HCT116 (cell line): ENCODE measurements at regions not wholly inside any gene's neighbourhood (a gene's known extent, or its start where the extent isn't known, plus 50 kb on each side); places are given as distances from the start of the nearest gene placed in this dataset.

Experiments used
- ATAC-seq: fragments of 200-7000 bp; cut with Tn5 transposase; 2 replicates; pipeline ENCODE4 v1.9.1; 2020; ENCODE audit warnings: mild to moderate bottlenecking, moderate library complexity
- BruUV-seq: library from RNA; stranded (reverse); fragments of 400-500 nt; replicated peaks from 2 replicates; lab custom pipeline; 2021; lab: Mats Ljungman, UMichigan
- CTCF ChIA-PET: fragments of 300-600 bp; sonication (Branson Sonifier 250); formaldehyde crosslinking; loops from one replicate; lab custom pipeline; 2021; ENCODE audit warnings: antibody characterized with exemption; lab: Charles Lee
- POLR2A ChIA-PET: fragments of 300-600, 350-600 bp; sonication (Branson Sonifier 250); formaldehyde crosslinking; loops from one replicate; lab custom pipeline; 2021; ENCODE audit warnings: antibody characterized with exemption; lab: Charles Lee
- RAD21 ChIA-PET, 2 experiments: fragments of 300-600 bp; sonication (Branson Sonifier 250); formaldehyde crosslinking; loops; one replicate each; lab custom pipeline; 2023; ENCODE audit warnings: low total read pairs in 2 of 2; ENCODE audit not compliant: uncharacterized antibody in 2 of 2, unreplicated experiment in 2 of 2, low non-redundant PET in 1 of 2; lab: Charles Lee
- DNase-seq: peaks from one replicate; pipeline ENCODE4 v3.0.0-alpha.2; 2010; ENCODE audit warnings: low read depth, low spot score
- H2AFZ ChIP-seq: fragments of 200-600 bp; shearing (Covaris generic), sonication (generic); 2 replicates; pipeline ENCODE4 v1.6.1; 2017; ENCODE audit warnings: low read depth, mixed run types, mixed read lengths, antibody characterized with exemption, low read length; ENCODE audit not compliant: poor library complexity, severe bottlenecking
- H3K27ac ChIP-seq: 2 replicates; pipeline ENCODE4 v1.5.1; 2012; ENCODE audit warnings: low read depth, low read length
- H3K27me3 ChIP-seq: fragments of 200-600 bp; sonication (generic); 2 replicates; pipeline ENCODE4 v1.6.1; 2016; ENCODE audit warnings: mixed run types, low read length, mixed read lengths; ENCODE audit not compliant: insufficient read depth
- H3K36me3 ChIP-seq, 2 experiments: fragments of 200-500 bp in 1 of 2; fragments of 200-600 bp in 1 of 2; sonication (Bioruptor generic) in 1 of 2; sonication (generic) in 1 of 2; 2 replicates each; pipeline versions ENCODE4 v1.5.1 to v1.6.1; 2014 to 2016; ENCODE audit warnings: low read length in 2 of 2, inconsistent platforms in 1 of 2, mixed read lengths in 1 of 2, mixed run types in 1 of 2; ENCODE audit not compliant: insufficient read depth in 2 of 2, control insufficient read depth in 1 of 2
- H3K4me1 ChIP-seq, 2 experiments: fragments of 200-600 bp in 1 of 2; sonication (generic) in 1 of 2; 2 replicates each; pipeline versions ENCODE4 v1.5.1 to v1.6.1; 2012 to 2017; ENCODE audit warnings: low read length in 2 of 2, inconsistent platforms in 1 of 2, mild to moderate bottlenecking in 1 of 2, mixed read lengths in 1 of 2, mixed run types in 1 of 2, moderate library complexity in 1 of 2; ENCODE audit not compliant: insufficient read depth in 2 of 2, control insufficient read depth in 1 of 2
- H3K4me2 ChIP-seq: fragments of 200-600 bp; sonication (generic); 2 replicates; pipeline ENCODE4 v1.6.1; 2017; ENCODE audit warnings: mixed run types, low read length, mixed read lengths
- H3K4me3 ChIP-seq, 2 experiments: fragments of 200-600 bp in 1 of 2; sonication (generic) in 1 of 2; replicated peaks in 1 of 2; 2 replicates each; pipeline ENCODE4 v1.5.1; 2011 to 2016; ENCODE audit warnings: low read length in 2 of 2, control low read depth in 1 of 2, low read depth in 1 of 2, mild to moderate bottlenecking in 1 of 2, mixed read lengths in 1 of 2, mixed run types in 1 of 2
- H3K79me2 ChIP-seq: fragments of 200-600 bp; sonication (generic); 2 replicates; pipeline ENCODE4 v1.6.1; 2017; ENCODE audit warnings: mild to moderate bottlenecking, mixed run types, low read length, moderate library complexity, mixed read lengths; ENCODE audit not compliant: insufficient read depth
- H3K9ac ChIP-seq: fragments of 200-600 bp; sonication (generic); 2 replicates; pipeline ENCODE4 v1.6.1; 2016; ENCODE audit warnings: low read length, mixed read lengths
- H3K9me2 ChIP-seq: fragments of 200-600 bp; sonication (generic), shearing (Covaris generic); 2 replicates; pipeline ENCODE4 v1.6.1; 2017; ENCODE audit warnings: mixed run types, mild to moderate bottlenecking, moderate library complexity; ENCODE audit not compliant: insufficient read depth
- H3K9me3 ChIP-seq, 2 experiments: fragments of 200-500 bp in 1 of 2; fragments of 200-600 bp in 1 of 2; sonication (Bioruptor generic) in 1 of 2; sonication (generic) in 1 of 2; 2 replicates each; pipeline ENCODE4 v1.6.1; 2014 to 2017; ENCODE audit warnings: low read length in 2 of 2, mixed read lengths in 2 of 2, inconsistent platforms in 1 of 2, low read depth in 1 of 2, mild to moderate bottlenecking in 1 of 2, mixed run types in 1 of 2, moderate library complexity in 1 of 2; ENCODE audit not compliant: control insufficient read depth in 1 of 2, insufficient read depth in 1 of 2
- H4K20me1 ChIP-seq: fragments of 200-600 bp; sonication (generic), shearing (Covaris generic); 2 replicates; pipeline ENCODE4 v1.6.1; 2017; ENCODE audit warnings: mixed run types, mild to moderate bottlenecking, moderate library complexity; ENCODE audit not compliant: insufficient read depth
- CEBPB ChIP-seq: IDR thresholded peaks from 2 replicates; pipeline ENCODE4 v1.6.1; 2012; ENCODE audit warnings: low read depth
- ELF1 ChIP-seq: IDR thresholded peaks from 2 replicates; pipeline ENCODE4 v1.6.1; 2012; ENCODE audit warnings: low read depth, borderline replicate concordance
- EZH2 ChIP-seq: fragments of 200-600 bp; sonication (generic); IDR thresholded peaks from 2 replicates; pipeline ENCODE4 v1.6.1; 2017; ENCODE audit warnings: antibody characterized with exemption, mixed run types
- EZH2phosphoT487 ChIP-seq: fragments of 200-600 bp; IDR thresholded peaks from 2 replicates; pipeline ENCODE4 v1.6.1; 2018; ENCODE audit warnings: antibody characterized with exemption, borderline replicate concordance
- JUND ChIP-seq: IDR thresholded peaks from 2 replicates; pipeline ENCODE4 v1.6.1; 2012
- POLR2AphosphoS5 ChIP-seq: IDR thresholded peaks from 2 replicates; pipeline ENCODE4 v1.6.1; 2011; ENCODE audit warnings: mild to moderate bottlenecking, low read depth, low read length, moderate library complexity
- SP1 ChIP-seq: IDR thresholded peaks from 2 replicates; pipeline ENCODE4 v1.6.1; 2012; ENCODE audit warnings: low read depth
- YY1 ChIP-seq: IDR thresholded peaks from 2 replicates; pipeline ENCODE4 v1.6.1; 2011; ENCODE audit warnings: low read length, low read depth, moderate library complexity, mild to moderate bottlenecking; ENCODE audit not compliant: insufficient replicate concordance; ENCODE audit errors: extremely low read depth
- ZNF274 ChIP-seq: fragments of 200-500 bp; sonication (Bioruptor generic); IDR thresholded peaks from 2 replicates; pipeline ENCODE4 v1.6.1; 2014; ENCODE audit warnings: mild to moderate bottlenecking, low read depth, low read length, inconsistent platforms
- intact Hi-C: fragments of 100-400 bp; cut with micrococcal nuclease; formaldehyde crosslinking; loops from 2 replicates; pipeline ENCODE4 v1.10.0; 2022
- TF ChIP-seq, protein P1 (sequence below): IDR thresholded peaks from 2 replicates; pipeline ENCODE4 v1.6.1; 2011; ENCODE audit warnings: mild to moderate bottlenecking, low read length, moderate library complexity; ENCODE audit not compliant: insufficient replicate concordance; ENCODE audit errors: extremely low read depth

GRCh38 chr15:85890620-85890980 lies 95.9 kb upstream of the KLHL25 start:
- H3K4me2 ChIP-seq: no peak overlapping the region
- no peaks in the 10 kb centered on the region for H3K4me1 ChIP-seq
- no peak overlapping the region for H3K27ac ChIP-seq
- CTCF ChIA-PET: no interaction called here
- DNase-seq (no peak), ATAC-seq (no peak)
- no TSS peak for BruUV-seq
- no peaks in the 10 kb centered on the region for H3K9me3 ChIP-seq
- RAD21 ChIA-PET: no interaction called here
- no peak overlapping the region for H3K4me3 ChIP-seq
- TF ChIP-seq ZNF274 (no peak), EZH2 (no peak), ELF1 (no peak)
- H4K20me1 ChIP-seq: no peaks in the 10 kb centered on the region
- H2AFZ ChIP-seq: no peak overlapping the region
- H3K9me2 ChIP-seq: no peaks in the 10 kb centered on the region
- intact Hi-C loops: no loop called here
- no peak overlapping the region for H3K9ac ChIP-seq
- no peaks in the 10 kb centered on the region for H3K79me2 ChIP-seq
- POLR2A ChIA-PET: no interaction called here
- no peaks in the 10 kb centered on the region for H3K36me3 ChIP-seq
- peaks cover 28% of the 10 kb centered on the region for H3K27me3 ChIP-seq

DNA sequence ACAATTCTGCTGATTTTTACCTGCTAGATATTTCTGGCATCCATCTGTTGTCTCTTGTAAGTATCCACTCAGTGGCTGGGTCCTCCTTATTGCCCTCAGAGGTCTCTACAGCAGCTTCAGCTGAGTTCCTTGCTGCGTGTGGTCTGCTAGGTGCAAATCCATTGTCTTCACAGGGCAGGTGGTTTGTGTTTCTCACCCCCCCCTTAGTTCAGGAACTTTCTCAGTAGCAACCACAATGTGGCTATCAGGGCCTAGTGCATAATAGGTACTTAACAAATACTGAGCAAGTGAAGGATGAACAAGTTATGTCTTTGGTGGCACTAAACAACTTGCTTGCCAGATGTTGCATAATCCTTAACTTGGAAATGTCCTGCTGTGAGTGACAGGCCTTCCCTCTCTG lies 96.7 kb upstream of the KLHL25 start:
- no TSS peak for BruUV-seq
- no peaks in the 10 kb centered on the region for H3K79me2 ChIP-seq
- no peak overlapping the region for H3K4me3 ChIP-seq
- DNase-seq (no peak), ATAC-seq (no peak)
- ChIA-PET RAD21 (no interaction called here), CTCF (no interaction called here), POLR2A (no interaction called here)
- H3K27me3 ChIP-seq: peaks cover 28% of the 10 kb centered on the region
- no peaks in the 10 kb centered on the region for H3K36me3 ChIP-seq
- H3K9me2 ChIP-seq: no peaks in the 10 kb centered on the region
- intact Hi-C loops: no loop called here
- no peak overlapping the region for H3K27ac ChIP-seq
- no peak overlapping the region for H3K4me2 ChIP-seq
- H3K4me1 ChIP-seq: no peaks in the 10 kb centered on the region
- no peaks in the 10 kb centered on the region for H3K9me3 ChIP-seq
- H4K20me1 ChIP-seq: no peaks in the 10 kb centered on the region
- no peak overlapping the region for H2AFZ ChIP-seq
- no peak for TF ChIP-seq EZH2phosphoT487
- TF ChIP-seq, protein P1, sequence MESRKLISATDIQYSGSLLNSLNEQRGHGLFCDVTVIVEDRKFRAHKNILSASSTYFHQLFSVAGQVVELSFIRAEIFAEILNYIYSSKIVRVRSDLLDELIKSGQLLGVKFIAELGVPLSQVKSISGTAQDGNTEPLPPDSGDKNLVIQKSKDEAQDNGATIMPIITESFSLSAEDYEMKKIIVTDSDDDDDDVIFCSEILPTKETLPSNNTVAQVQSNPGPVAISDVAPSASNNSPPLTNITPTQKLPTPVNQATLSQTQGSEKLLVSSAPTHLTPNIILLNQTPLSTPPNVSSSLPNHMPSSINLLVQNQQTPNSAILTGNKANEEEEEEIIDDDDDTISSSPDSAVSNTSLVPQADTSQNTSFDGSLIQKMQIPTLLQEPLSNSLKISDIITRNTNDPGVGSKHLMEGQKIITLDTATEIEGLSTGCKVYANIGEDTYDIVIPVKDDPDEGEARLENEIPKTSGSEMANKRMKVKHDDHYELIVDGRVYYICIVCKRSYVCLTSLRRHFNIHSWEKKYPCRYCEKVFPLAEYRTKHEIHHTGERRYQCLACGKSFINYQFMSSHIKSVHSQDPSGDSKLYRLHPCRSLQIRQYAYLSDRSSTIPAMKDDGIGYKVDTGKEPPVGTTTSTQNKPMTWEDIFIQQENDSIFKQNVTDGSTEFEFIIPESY: no peak
- no peak for TF ChIP-seq CEBPB
- no peak for TF ChIP-seq SP1
- no peak for TF ChIP-seq POLR2AphosphoS5
- TF ChIP-seq YY1: no peak
- no peak for TF ChIP-seq JUND
- H3K9ac ChIP-seq: no peak overlapping the region
